NCI-H146 treated with DMSO at 0.1 percent for 48 hours (cell line): ENCODE measurements at regions not wholly inside any gene's neighbourhood (a gene's known extent, or its start where the extent isn't known, plus 50 kb on each side); places are given as distances from the start of the nearest gene placed in this dataset.
"Not testable (repeated sequence)": the region's sequence is repeated elsewhere in the genome, so short reads cannot be mapped to it uniquely, and the experiment has no call there.

Experiments
- DNase-seq: peaks from one replicate; lab custom pipeline; 2025; ENCODE audit not compliant: unreplicated experiment; lab: John Stamatoyannopoulos, UW

- DNase-seq, result no peak
These were observed 351.3 kb downstream of the SLC7A11 start for GRCh38 chr4:137890812-137891211.

- no peak for DNase-seq
These were observed 349.3 kb upstream of the PCDH18 start for GRCh38 chr4:137881641-137882040.

DNA sequence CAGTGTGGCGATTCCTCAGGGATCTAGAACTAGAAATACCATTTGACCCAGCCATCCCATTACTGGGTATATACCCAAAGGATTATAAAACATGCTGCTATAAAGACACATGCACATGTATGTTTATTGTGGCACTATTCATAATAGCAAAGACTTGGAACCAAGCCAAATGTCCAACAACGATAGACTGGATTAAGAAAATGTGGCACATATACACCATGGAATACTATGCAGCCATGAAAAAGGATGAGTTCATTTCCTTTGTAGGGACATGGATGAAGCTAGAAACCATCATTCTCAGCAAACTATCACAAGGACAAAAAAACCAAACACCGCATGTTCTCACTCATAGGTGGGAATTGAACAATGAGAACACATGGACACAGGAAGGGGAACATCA, 335.8 kb upstream of the PCDH18 start:
- DNase-seq, result not testable (repeated sequence)

DNA sequence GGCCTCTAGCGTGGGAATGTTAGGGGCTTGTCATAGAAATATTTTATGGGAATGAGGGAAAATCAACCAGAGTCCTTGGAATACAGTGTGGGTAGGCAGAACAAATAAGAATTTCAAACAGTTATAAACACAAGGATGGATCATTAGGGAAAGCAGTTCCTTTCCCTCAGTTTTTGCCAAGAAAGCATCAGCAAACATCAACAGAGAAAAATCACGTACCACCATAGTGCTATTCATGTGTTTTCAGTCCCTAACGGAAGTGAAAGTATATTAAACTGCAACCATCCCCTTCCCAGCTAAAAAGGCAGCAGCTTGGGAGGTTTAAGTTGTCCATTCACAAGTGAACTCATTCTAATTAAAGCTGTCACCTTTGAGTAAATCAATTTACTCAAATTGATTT, 334.4 kb upstream of the PCDH18 start:
- no peak for DNase-seq

DNA sequence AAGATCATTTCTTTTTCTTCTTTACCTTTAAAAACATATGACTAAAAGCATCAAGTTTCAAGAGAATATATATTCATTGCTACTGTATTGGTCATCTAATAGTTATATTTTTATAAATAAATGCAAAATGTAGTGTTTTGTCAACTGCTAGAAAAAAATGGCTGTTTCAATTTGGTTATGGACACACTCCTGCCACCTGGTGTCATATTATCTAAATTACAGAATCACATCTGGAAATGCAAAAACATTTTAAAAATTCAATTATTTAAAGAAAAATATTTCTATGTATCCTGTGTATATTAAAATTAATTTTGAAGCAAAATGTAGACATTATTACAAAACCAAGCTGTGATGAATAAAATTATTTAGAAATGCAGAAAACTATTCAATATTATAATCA, 329.4 kb upstream of the PCDH18 start:
- no peak for DNase-seq

DNA sequence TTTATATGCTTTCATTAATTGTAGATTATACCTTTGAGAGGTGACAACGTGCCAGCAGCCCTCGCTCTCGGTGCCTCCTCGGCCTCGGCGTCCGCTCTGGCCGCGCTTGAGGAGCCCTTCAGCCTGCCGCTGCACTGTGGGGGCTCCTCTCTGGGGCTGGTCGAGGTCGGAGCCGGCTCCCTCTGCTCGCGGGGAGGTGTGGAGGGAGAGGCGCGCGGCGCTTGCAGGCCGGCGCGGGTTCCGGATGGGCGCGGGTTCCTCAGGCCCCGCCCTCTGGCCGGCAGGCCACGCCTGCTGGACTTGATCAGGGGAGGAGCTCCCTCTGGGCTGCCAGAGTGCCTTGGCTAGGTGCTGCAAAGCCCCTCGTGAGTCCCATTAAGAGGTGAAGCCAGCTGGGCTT, 321.1 kb upstream of the PCDH18 start:
- no peak for DNase-seq

GRCh38 chr4:137852326-137852725, 320.0 kb upstream of the PCDH18 start:
- no peak for DNase-seq

DNA sequence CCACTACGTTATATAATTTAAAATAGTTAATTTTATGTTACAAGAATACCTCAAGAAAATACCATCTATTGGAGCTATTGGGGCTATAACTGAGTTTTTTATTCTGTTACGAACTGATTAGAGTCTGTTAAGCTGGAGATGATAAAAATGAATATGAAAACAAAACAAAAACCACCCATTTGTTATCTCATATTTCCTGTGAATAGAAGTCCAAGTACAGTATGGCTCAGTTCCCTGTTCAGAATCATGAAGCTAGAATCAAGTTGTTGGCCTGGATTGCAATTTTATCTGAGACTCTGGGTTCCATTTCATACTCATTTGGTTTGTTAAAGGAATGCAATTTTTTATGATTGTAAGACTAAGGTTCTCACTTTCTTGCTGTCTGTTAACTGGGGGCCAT, 319.1 kb upstream of the PCDH18 start:
- no peak for DNase-seq

- DNase-seq, result not testable (repeated sequence)
These were observed 295.7 kb upstream of the PCDH18 start for GRCh38 chr4:137827945-137828344.

GRCh38 chr4:137825505-137825904, 293.2 kb upstream of the PCDH18 start:
- no peak for DNase-seq

GRCh38 chr4:137823007-137823406, 290.7 kb upstream of the PCDH18 start:
- DNase-seq, result no peak

DNA sequence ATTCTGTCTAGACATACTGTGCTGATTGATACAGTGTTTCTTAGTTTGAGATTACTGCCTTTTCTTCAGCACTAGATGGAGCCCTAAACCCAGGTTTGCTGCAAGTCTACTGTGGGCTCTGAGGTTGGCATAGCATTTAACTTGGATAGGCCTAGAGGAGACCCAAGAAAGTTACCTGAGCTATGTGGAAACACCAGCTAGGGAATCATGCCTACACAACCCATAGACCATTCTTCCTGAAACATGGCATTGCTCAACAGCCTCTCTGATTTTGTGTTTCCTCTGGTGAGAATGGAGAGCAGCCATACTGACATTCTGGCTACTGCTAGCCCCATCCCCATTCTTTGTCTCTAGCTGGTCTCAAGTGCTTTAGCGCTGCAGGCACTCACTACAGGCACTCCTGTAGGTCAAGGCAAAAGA, 287.7 kb upstream of the PCDH18 start:
- DNase-seq, result no peak

- DNase-seq, result no peak
These were observed 280.0 kb upstream of the PCDH18 start for GRCh38 chr4:137812258-137812657.

- DNase-seq, result no peak
These were observed 274.1 kb upstream of the PCDH18 start for GRCh38 chr4:137806420-137806819.

GRCh38 chr4:137804906-137805495, 272.7 kb upstream of the PCDH18 start:
- no peak for DNase-seq

- no peak for DNase-seq
These were observed 268.6 kb upstream of the PCDH18 start for GRCh38 chr4:137800861-137801260.

GRCh38 chr4:137794764-137795254, 262.5 kb upstream of the PCDH18 start:
- DNase-seq, result no peak

DNA sequence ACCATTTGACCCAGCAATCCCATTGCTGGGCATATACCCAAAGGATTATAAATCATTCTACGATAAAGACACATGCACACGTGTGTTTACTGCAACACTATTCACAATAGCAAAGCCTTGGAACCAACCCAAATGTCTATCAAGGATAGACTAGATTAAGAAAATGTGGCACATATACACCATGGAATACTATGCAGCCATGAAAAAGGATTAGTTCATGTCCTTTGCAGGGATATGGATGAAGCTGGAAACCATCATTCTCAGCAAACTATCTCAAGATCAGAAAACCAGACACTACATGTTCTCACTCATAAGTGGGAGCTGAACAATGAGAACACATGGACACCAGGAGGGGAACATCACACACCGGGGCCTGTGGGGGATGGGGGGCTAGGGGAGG, 257.0 kb upstream of the PCDH18 start:
- DNase-seq, result not testable (repeated sequence)

- DNase-seq, result not testable (repeated sequence)
These were observed 251.6 kb upstream of the PCDH18 start for GRCh38 chr4:137783923-137784322.

- no peak for DNase-seq
These were observed 243.4 kb upstream of the PCDH18 start for GRCh38 chr4:137775701-137776100.

- DNase-seq, result no peak
These were observed 242.2 kb upstream of the PCDH18 start for GRCh38 chr4:137774501-137774900.

- DNase-seq, result no peak
These were observed 236.6 kb upstream of the PCDH18 start for GRCh38 chr4:137768881-137769280.

DNA sequence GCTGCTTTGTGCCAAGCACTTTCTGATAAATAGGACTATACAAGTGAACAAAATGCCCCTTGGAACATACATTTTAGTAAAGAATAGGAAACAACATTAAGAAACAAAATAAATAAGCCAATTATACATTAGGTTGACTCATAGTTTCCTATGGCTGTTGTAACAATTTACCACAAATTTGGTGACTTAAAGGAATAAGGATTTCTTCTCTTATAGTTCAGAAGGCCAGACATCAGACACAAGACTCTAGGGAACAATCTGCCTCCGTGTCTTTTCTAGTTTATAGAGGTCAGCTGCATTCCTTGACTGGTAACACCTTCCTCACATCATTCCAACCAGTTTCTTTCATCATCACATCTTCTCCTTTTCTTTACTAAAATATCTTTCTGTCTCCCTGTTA, 235.9 kb upstream of the PCDH18 start:
- DNase-seq, result no peak
